Choroid plexus epithelial cell (primary cell): ENCODE measurements at regions not wholly inside any gene's neighbourhood (a gene's known extent, or its start where the extent isn't known, plus 50 kb on each side); places are given as distances from the start of the nearest gene placed in this dataset.

Experiments
- DNase-seq: peaks from one replicate; pipeline ENCODE4 v3.0.0-alpha.2; 2010; ENCODE audit warnings: low read depth
- H3K4me3 ChIP-seq: 2 replicates; pipeline ENCODE4 v1.5.1; 2011; ENCODE audit warnings: low read depth, mild to moderate bottlenecking, control low read depth, low read length, moderate library complexity
- CTCF ChIP-seq: conservative IDR thresholded peaks from 2 replicates; pipeline ENCODE4 v1.5.1; 2011; ENCODE audit warnings: low read depth, mild to moderate bottlenecking, control low read depth, inconsistent platforms, low read length, moderate library complexity

- DNase-seq, result peak; percentile 36
- TF ChIP-seq CTCF, result no peak
These were observed 432.9 kb downstream of the GRXCR1 start for GRCh38 chr4:43325220-43325967.

GRCh38 chr4:43330288-43330687 is 437.8 kb downstream of the GRXCR1 start:
- no peak overlapping the region for H3K4me3 ChIP-seq
- no peak for TF ChIP-seq CTCF
- DNase-seq, result peak; percentile 57

More at GRCh38 chr4:43325220-43325967, 432.9 kb downstream of the GRXCR1 start:
- no peak overlapping the region for H3K4me3 ChIP-seq

GRCh38 chr4:43331226-43332051 is 438.9 kb downstream of the GRXCR1 start:
- TF ChIP-seq CTCF, result no peak
- H3K4me3 ChIP-seq, result no peak overlapping the region
- peak; percentile 30 for DNase-seq

GRCh38 chr4:43332052-43332425 is 439.5 kb downstream of the GRXCR1 start:
- no peak for DNase-seq
- no peak for TF ChIP-seq CTCF
- H3K4me3 ChIP-seq, result no peak overlapping the region

- peak; percentile 33 for DNase-seq
- TF ChIP-seq CTCF, result no peak
These were observed 445.2 kb downstream of the GRXCR1 start for GRCh38 chr4:43337707-43338106.

GRCh38 chr4:43339435-43339834 is 446.9 kb downstream of the GRXCR1 start:
- H3K4me3 ChIP-seq, result no peak overlapping the region
- no peak for TF ChIP-seq CTCF
- peak; percentile 69 for DNase-seq

More at GRCh38 chr4:43337707-43338106, 445.2 kb downstream of the GRXCR1 start:
- no peak overlapping the region for H3K4me3 ChIP-seq
